VCaP (cell line): ENCODE measurements at regions not wholly inside any gene's neighbourhood (a gene's known extent, or its start where the extent isn't known, plus 50 kb on each side); places are given as distances from the start of the nearest gene placed in this dataset.

Experiments used
- H3K27ac ChIP-seq: fragments of 450-650 bp; 2 replicates; pipeline ENCODE4 v1.5.1; 2017
- TF ChIP-seq, protein P1 (sequence below): fragments of 450-650 bp; conservative IDR thresholded peaks from 2 replicates; pipeline ENCODE4 v1.5.1; 2017; ENCODE audit warnings: mild to moderate bottlenecking, moderate library complexity

DNA sequence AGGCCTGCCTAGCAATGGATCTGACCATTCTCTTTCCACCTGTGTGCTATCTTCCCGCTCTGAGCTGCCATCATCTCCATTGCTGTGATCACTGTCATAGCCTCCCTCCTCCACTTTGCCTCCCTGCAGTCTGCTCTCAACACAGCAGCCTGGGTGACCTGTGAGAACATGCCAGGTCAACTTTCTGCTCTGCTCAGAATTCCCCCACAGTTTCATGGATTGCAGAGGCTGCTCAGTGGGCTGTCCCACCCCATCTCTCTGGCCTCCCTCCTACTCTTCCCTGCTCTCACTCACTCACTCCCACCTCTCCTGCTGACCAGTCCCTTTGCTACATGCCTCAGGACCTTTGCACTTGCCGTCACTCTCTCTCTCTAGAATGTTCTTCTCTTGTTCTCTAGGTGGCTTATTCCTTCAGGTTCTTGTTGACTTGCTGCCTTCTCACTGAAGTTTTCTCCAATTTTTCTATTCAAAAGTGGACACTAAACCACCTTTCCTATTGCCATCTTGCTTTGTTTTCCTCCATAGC, 159.9 kb downstream of the CD83 start:
- TF ChIP-seq, protein P1, sequence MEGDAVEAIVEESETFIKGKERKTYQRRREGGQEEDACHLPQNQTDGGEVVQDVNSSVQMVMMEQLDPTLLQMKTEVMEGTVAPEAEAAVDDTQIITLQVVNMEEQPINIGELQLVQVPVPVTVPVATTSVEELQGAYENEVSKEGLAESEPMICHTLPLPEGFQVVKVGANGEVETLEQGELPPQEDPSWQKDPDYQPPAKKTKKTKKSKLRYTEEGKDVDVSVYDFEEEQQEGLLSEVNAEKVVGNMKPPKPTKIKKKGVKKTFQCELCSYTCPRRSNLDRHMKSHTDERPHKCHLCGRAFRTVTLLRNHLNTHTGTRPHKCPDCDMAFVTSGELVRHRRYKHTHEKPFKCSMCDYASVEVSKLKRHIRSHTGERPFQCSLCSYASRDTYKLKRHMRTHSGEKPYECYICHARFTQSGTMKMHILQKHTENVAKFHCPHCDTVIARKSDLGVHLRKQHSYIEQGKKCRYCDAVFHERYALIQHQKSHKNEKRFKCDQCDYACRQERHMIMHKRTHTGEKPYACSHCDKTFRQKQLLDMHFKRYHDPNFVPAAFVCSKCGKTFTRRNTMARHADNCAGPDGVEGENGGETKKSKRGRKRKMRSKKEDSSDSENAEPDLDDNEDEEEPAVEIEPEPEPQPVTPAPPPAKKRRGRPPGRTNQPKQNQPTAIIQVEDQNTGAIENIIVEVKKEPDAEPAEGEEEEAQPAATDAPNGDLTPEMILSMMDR, result no peak
- H3K27ac ChIP-seq, result no peak overlapping the region

DNA sequence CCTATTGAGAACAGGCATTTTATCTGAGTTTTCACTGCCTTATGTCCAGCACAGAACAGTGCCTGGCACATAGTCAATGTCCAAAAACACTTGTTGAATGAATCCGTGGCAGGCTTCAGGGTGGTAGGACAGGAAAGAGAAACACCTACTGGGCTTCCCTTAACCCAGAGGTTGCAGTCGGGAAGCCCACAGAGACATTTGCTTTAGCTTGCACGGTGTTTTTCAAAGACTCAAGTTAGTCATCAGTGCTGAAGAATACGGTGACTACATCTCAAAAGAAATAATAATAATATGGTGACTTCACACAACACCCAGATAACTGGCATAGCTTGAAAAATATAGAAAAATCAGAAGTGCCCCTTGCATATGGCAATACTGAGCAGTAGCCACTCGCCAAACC, 160.4 kb downstream of the CD83 start:
- TF ChIP-seq, protein P1, result no peak
- no peak overlapping the region for H3K27ac ChIP-seq

DNA sequence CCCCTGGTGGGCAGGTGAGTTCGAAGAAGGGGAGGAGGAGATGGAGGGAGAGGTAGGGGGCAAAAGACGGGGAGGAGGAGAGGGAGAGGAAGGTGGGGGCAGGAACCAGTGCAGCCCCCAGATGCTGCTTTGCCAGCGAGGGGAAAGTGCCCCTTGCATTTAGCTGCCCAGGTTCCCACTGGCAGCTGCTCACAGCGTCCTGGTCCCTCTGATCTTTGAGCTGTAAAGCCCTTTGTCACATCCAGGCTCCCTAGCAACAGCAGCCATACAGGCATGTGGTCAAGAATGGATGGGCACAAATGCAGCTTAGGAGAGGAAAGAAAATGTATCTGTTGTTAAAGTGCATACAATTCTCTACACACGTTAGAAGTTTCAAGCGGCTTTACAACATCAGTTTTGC, 160.9 kb downstream of the CD83 start:
- TF ChIP-seq, protein P1, result no peak
- no peak overlapping the region for H3K27ac ChIP-seq

DNA sequence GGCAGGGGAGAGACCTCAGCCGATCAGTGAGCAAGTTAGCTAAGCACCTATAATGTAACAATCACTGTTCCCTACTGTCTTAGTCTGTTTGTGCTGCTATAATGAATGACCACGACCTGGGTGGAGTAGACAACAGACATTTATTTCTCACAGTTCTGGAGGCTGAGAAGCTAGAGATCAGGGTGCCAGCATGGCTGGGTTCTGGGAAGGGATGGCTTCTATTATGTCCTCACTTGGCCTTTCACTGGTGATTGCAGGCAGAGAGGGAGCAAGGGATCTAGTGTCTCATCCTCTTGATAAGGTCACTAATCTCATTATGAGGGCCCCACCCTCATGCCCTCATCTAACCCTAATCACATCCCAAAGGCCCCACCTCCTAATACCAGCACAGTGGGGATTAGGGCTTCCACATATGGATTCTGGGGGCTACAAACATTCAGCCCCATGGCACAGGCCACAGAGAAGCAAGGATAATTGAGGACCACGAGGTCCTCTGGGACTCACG, 162.5 kb downstream of the CD83 start:
- no peak overlapping the region for H3K27ac ChIP-seq
- TF ChIP-seq, protein P1, result no peak

DNA sequence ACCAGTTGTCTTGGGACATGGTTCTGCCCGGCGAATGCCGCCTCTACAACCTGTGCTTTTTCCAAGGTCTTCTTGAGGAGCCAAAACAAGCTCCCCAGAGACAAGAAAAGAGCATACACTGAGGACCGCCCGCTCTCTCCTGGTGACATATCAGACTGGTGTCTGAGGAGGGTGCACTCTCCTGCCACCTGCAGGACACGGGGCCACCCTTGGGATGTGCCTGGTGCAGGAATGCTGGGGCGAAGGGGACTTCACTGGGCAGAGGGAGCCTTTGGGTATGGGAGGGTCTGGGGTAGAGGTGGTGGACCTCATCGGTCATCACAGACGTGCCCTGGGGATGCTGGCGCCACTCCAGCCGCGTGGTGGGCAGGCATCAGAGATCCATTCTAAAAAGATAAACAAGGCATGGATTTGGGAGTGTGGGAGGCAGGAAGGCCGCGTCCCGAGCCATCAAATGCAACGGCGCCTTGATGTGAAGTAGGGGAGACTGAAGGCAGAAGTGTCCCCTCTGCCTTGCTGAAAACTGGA, 163.3 kb downstream of the CD83 start:
- TF ChIP-seq, protein P1, result no peak
- no peak overlapping the region for H3K27ac ChIP-seq

DNA sequence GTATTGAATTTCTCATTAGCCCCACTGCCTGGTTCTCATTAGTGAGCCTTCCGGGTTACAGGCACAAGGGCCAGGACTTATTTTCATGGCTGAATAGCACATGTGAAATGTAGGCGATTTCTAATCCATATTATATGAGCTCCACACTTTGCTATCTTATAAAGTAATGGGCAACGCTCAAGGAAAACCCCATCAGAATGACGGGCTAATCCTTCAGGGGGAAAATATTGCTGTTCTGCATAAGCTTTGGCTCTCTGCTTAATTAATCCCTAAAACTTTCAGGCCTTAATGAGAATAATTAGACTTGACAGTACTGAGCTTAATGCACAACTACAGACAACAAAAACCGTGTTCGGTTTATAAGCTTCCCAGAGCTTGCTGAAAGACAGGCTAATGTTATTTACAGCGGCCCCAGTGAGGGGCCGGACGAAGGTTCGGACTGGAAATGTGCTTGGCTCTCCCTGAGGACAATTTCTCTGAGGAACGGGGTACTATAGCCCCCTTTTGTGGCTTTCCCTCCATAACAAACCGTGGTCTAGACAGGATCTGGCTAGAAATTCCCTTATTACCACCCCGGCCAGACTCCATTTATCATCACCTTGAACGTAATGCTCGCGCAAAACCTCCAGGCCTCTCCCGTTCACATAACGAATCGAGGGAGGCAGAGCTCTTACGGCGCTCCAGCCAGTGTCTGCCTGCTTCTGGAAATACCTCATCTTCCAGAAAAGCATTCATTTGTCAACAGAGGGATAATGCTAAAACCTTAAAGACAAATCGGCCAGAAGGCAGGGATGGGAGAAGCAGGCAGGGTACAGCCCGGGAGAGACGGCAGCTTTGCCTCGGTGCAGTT, 164.5 kb downstream of the CD83 start:
- TF ChIP-seq, protein P1, result no peak
- H3K27ac ChIP-seq, result no peak overlapping the region

DNA sequence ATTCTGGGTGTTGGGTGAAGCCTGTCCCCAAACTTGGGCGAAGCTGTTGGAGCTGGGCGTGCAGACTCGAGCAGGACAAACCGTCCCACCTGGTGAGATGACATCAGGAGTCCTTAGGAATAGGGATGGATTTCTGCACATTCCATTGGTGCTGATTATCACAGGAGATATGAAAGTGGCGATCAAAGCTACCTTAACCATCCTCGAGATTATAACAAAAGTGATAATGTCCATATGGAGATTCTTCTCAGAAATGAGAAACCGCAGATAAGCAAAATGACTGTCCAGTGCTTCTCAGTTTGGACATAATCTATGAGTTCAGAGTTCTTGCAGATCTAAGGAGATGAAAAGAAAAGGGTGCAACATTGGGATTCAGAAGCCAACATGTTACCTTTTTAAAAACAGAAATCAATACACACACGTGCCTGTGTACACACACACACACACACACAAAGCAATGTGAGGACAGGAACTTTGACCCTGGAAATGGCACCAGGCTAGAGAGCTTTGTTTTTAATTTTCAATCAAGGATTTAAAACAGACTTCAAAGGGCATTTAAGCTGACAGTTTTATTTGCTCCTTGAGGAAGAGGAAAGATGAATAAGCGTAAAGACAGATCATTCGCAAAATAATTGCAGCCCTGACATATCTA, 165.4 kb downstream of the CD83 start:
- TF ChIP-seq, protein P1, result no peak
- no peak overlapping the region for H3K27ac ChIP-seq
